WI38 (cell line): ENCODE measurements at regions not wholly inside any gene's neighbourhood (a gene's known extent, or its start where the extent isn't known, plus 50 kb on each side); places are given as distances from the start of the nearest gene placed in this dataset.

Source experiments
- H3K4me3 ChIP-seq: 2 replicates; pipeline ENCODE4 v1.5.1; 2011; ENCODE audit warnings: low read depth, mild to moderate bottlenecking, control low read depth, low read length
- TF ChIP-seq, protein P1 (sequence below): IDR thresholded peaks from 2 replicates; pipeline ENCODE4 v1.5.1; 2012; ENCODE audit warnings: low read depth, mild to moderate bottlenecking, control low read depth, low read length

DNA sequence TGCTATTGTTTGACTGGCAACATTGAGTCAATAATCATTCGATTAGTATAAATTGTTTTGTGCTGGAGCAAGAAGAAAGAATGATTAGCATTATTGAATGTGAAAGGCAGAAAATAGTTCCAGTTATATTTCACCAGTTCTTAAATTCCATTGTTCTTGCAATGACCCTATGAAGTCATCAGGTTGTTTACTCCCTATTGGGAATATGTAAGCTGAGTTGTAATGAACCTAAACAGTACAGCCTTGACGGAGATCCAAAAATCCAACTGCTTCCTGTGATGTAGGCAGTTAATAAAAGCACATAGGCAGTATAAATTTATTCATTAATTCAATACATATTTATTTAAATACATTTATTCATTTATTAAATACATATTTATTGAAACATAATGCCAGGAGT lies 947.5 kb downstream of the PCDH7 start:
- H3K4me3 ChIP-seq, result no peak overlapping the region
- TF ChIP-seq, protein P1, sequence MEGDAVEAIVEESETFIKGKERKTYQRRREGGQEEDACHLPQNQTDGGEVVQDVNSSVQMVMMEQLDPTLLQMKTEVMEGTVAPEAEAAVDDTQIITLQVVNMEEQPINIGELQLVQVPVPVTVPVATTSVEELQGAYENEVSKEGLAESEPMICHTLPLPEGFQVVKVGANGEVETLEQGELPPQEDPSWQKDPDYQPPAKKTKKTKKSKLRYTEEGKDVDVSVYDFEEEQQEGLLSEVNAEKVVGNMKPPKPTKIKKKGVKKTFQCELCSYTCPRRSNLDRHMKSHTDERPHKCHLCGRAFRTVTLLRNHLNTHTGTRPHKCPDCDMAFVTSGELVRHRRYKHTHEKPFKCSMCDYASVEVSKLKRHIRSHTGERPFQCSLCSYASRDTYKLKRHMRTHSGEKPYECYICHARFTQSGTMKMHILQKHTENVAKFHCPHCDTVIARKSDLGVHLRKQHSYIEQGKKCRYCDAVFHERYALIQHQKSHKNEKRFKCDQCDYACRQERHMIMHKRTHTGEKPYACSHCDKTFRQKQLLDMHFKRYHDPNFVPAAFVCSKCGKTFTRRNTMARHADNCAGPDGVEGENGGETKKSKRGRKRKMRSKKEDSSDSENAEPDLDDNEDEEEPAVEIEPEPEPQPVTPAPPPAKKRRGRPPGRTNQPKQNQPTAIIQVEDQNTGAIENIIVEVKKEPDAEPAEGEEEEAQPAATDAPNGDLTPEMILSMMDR, result no peak

DNA sequence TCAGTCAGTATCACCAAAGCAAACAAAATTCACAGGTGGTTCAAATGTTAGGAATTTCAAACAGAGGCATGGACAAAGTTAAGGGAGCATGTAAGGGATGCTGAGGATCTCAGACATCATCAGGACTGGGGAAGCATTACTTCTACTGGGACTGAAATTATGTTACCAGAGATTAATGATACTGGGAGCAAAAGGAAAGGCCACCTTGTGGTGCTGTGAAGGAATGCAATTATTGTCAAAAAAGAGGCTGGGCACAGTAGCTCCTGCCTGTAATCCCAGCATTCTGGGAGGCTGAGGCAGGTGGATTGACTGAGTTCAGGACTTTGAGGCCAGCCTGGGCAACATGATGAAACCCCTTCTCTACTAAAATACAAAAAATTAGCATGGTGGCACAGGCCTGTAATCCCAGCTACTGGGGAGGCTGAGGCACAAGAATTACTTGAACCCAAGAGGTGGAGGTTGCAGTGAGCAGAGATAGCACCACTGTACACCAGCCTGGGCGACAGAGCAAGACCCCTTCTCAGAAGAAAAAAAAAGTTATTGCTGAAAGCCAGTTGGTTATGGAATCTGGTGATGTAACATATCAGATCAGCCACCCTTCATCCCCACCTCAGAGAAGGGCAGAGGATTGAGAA lies 954.3 kb downstream of the PCDH7 start:
- no peak overlapping the region for H3K4me3 ChIP-seq
- TF ChIP-seq, protein P1, result no peak

DNA sequence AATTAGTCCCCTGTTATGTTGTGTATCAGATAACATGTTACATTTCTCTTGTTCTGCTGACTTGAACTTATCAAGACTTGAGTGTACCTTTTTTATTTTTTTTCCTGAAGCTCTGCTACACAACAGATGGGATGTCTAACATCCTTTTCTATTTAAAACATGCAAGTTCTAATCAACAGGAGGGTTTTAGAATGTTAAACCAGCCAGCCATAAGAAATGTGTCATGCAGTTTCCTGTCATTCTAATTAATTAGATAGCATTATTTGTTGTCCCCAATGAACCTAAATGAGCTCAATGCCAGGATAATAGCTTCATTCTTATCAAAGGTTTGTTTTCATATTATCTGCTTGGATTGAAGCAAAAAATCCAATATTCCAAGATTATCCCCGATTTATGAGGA lies 958.2 kb downstream of the PCDH7 start:
- H3K4me3 ChIP-seq, result no peak overlapping the region
- TF ChIP-seq, protein P1, result no peak

GRCh38 chr4:31682796-31683195 lies 962.6 kb downstream of the PCDH7 start:
- TF ChIP-seq, protein P1, result no peak
- H3K4me3 ChIP-seq, result no peak overlapping the region

GRCh38 chr4:31687717-31688342 lies 967.7 kb downstream of the PCDH7 start:
- TF ChIP-seq, protein P1, result no peak
- H3K4me3 ChIP-seq, result no peak overlapping the region

DNA sequence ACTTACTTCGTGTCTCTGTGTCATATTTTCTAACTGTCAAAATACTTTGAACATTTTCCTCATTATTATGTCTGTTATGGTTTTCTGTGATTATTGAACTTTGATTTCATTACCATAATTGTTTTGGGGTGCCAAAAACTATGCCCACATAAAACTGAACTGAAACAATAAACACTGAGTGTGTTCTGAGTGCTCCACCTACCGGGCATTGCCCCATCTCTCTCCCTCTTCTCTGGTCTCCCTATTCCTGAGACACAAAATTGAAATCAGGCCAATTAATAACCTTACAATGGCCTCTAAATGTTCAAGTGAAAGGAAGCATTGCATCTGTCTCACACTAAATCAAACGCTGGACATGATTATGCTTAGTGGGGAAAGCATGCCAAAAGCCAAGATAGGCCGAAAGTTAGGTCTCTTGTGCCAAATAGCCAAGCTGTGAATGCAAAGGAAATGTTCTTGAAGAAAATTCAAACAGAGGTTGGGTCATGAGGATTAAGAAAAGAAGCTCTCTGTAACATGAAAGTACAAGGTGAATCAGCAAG lies 972.3 kb downstream of the PCDH7 start:
- TF ChIP-seq, protein P1, result no peak
- H3K4me3 ChIP-seq, result no peak overlapping the region

- H3K4me3 ChIP-seq, result no peak overlapping the region
- TF ChIP-seq, protein P1, result no peak
These were observed 981.1 kb downstream of the PCDH7 start for GRCh38 chr4:31701256-31701655.
